Sciatic nerve (tissue), 2 donors: ENCODE measurements at regions not wholly inside any gene's neighbourhood (a gene's known extent, or its start where the extent isn't known, plus 50 kb on each side); places are given as distances from the start of the nearest gene placed in this dataset.

ENCODE experiments used
- ATAC-seq: fragments of 200-7000 bp; cut with Tn5 transposase; one replicate; pipeline ENCODE4 v1.9.1; 2020; ENCODE audit warnings: mild to moderate bottlenecking, moderate library complexity
- DNase-seq: peaks from one replicate; pipeline ENCODE4 v3.0.0-alpha.2; 2020; ENCODE audit warnings: low spot score
- intact Hi-C: fragments of 100-400 bp; cut with DNase I; formaldehyde crosslinking; loops from one replicate; pipeline ENCODE4 v1.14.2; 2022
- donor health status: DM: no; HTN: no; CAD: no.
- donor health status: DM: no; HTN: no; CAD: no.

- ATAC-seq (no peak), DNase-seq (no peak)
- intact Hi-C loops: no loop called here
Observed at GRCh38 chr13:111394211-111394922, 73.9 kb downstream of the TEX29 start.

- intact Hi-C loops: no loop called here
- no peak for ATAC-seq
- DNase-seq: no peak
Observed at GRCh38 chr13:111395511-111396393, 75.3 kb downstream of the TEX29 start.

- DNase-seq: no peak
- ATAC-seq: no peak
- intact Hi-C loops: no loop called here
Observed at GRCh38 chr13:111396457-111396856, 76.0 kb downstream of the TEX29 start.

GRCh38 chr13:111397202-111397880, 76.9 kb downstream of the TEX29 start:
- ATAC-seq (no peak), DNase-seq (no peak)
- intact Hi-C loops: no loop called here

GRCh38 chr13:111398196-111398595, 77.8 kb downstream of the TEX29 start:
- DNase-seq: no peak
- intact Hi-C loops: no loop called here
- no peak for ATAC-seq

GRCh38 chr13:111398715-111399299, 78.4 kb downstream of the TEX29 start:
- intact Hi-C loops: no loop called here
- no peak for DNase-seq
- no peak for ATAC-seq

- intact Hi-C loops: no loop called here
- no peak for ATAC-seq
- DNase-seq: no peak
Observed at GRCh38 chr13:111399334-111399733, 78.9 kb downstream of the TEX29 start.

GRCh38 chr13:111399776-111400538, 79.5 kb downstream of the TEX29 start:
- intact Hi-C loops: no loop called here
- ATAC-seq (no peak), DNase-seq (no peak)

- intact Hi-C loops: no loop called here
- DNase-seq (no peak), ATAC-seq (no peak)
Observed at GRCh38 chr13:111401151-111401550, 80.7 kb downstream of the TEX29 start.

GRCh38 chr13:111401755-111402154, 81.3 kb downstream of the TEX29 start:
- DNase-seq: no peak
- intact Hi-C loops: no loop called here
- ATAC-seq: no peak

- no peak for DNase-seq
- intact Hi-C loops: no loop called here
- no peak for ATAC-seq
Observed at GRCh38 chr13:111402441-111402840, 82.0 kb downstream of the TEX29 start.

GRCh38 chr13:111403266-111403665, 82.8 kb downstream of the TEX29 start:
- ATAC-seq (no peak), DNase-seq (no peak)
- intact Hi-C loops: no loop called here

- intact Hi-C loops: no loop called here
- DNase-seq: no peak
- no peak for ATAC-seq
Observed at GRCh38 chr13:111404746-111405145, 84.3 kb downstream of the TEX29 start.

GRCh38 chr13:111406636-111407035, 86.2 kb downstream of the TEX29 start:
- intact Hi-C loops: no loop called here
- no peak for ATAC-seq
- no peak for DNase-seq

GRCh38 chr13:111407381-111408131, 87.1 kb downstream of the TEX29 start:
- ATAC-seq (no peak), DNase-seq (no peak)
- intact Hi-C loops: no loop called here

GRCh38 chr13:111409413-111409812, 89.0 kb downstream of the TEX29 start:
- DNase-seq (no peak), ATAC-seq (no peak)
- intact Hi-C loops: no loop called here

GRCh38 chr13:111410232-111411021, 90.0 kb downstream of the TEX29 start:
- intact Hi-C loops: no loop called here
- ATAC-seq (no peak), DNase-seq (no peak)
